H9 (cell line): ENCODE measurements at regions not wholly inside any gene's neighbourhood (a gene's known extent, or its start where the extent isn't known, plus 50 kb on each side); places are given as distances from the start of the nearest gene placed in this dataset.
"Not testable (repeated sequence)": the region's sequence is repeated elsewhere in the genome, so short reads cannot be mapped to it uniquely, and the experiment has no call there.

Source experiments
- DNase-seq: peaks from one replicate; pipeline ENCODE4 v3.0.0-alpha.2; 2017
- H2AFZ ChIP-seq: one replicate; pipeline ENCODE4 v1.6.1; 2013; ENCODE audit warnings: mild to moderate bottlenecking, low read length, control low read depth, moderate library complexity
- H2AK5ac ChIP-seq: 2 replicates; pipeline ENCODE4 v1.6.1; 2013; ENCODE audit warnings: low read length, control low read depth, mixed read lengths; ENCODE audit not compliant: insufficient read length
- H2BK120ac ChIP-seq: one replicate; pipeline ENCODE4 v1.6.1; 2013; ENCODE audit warnings: low read depth, mild to moderate bottlenecking, low read length, control low read depth, inconsistent platforms; ENCODE audit not compliant: poor library complexity, severe bottlenecking
- H2BK12ac ChIP-seq: 2 replicates; pipeline ENCODE4 v1.6.1; 2013; ENCODE audit warnings: low read length, control low read depth, mixed read lengths, low read depth; ENCODE audit not compliant: insufficient read length
- H2BK15ac ChIP-seq: 2 replicates; pipeline ENCODE4 v1.6.1; 2013; ENCODE audit warnings: low read depth, low read length, control low read depth
- H2BK20ac ChIP-seq: one replicate; pipeline ENCODE4 v1.6.1; 2013; ENCODE audit warnings: low read depth, mild to moderate bottlenecking, low read length, control low read depth, inconsistent platforms; ENCODE audit not compliant: poor library complexity, severe bottlenecking
- H2BK5ac ChIP-seq: 2 replicates; pipeline ENCODE4 v1.6.1; 2013; ENCODE audit warnings: low read length, control low read depth, mixed read lengths; ENCODE audit not compliant: insufficient read length
- H3K14ac ChIP-seq: 2 replicates; pipeline ENCODE4 v1.6.1; 2013; ENCODE audit warnings: low read length, control low read depth; ENCODE audit not compliant: insufficient read depth
- H3K18ac ChIP-seq: 2 replicates; pipeline ENCODE4 v1.6.1; 2013; ENCODE audit warnings: low read depth, mild to moderate bottlenecking, mixed read lengths, low read length, control low read depth; ENCODE audit not compliant: insufficient read length
- H3K23ac ChIP-seq: 2 replicates; pipeline ENCODE4 v1.6.1; 2013; ENCODE audit warnings: low read length, control low read depth, mixed read lengths, low read depth; ENCODE audit not compliant: insufficient read length
- H3K23me2 ChIP-seq: 2 replicates; pipeline ENCODE4 v1.6.1; 2013; ENCODE audit warnings: low read depth, mild to moderate bottlenecking, mixed read lengths, low read length, control low read depth; ENCODE audit not compliant: insufficient read length, poor library complexity, severe bottlenecking
- H3K27ac ChIP-seq: 2 replicates; pipeline ENCODE4 v1.5.1; 2013; ENCODE audit warnings: low read length, control low read depth, mixed read lengths, low read depth; ENCODE audit not compliant: insufficient read length
- H3K27me3 ChIP-seq: 2 replicates; pipeline ENCODE4 v1.6.1; 2013; ENCODE audit warnings: low read length, control low read depth, inconsistent platforms; ENCODE audit not compliant: insufficient read depth
- H3K4ac ChIP-seq: 2 replicates; pipeline ENCODE4 v1.6.1; 2013; ENCODE audit warnings: low read depth, mild to moderate bottlenecking, control low read depth, inconsistent platforms, low read length, moderate library complexity
- H3K4me1 ChIP-seq: 2 replicates; pipeline ENCODE4 v1.6.1; 2013; ENCODE audit warnings: low read length, control low read depth, inconsistent platforms; ENCODE audit not compliant: insufficient read depth
- H3K4me2 ChIP-seq: 2 replicates; pipeline ENCODE4 v1.6.1; 2013; ENCODE audit warnings: low read length, control low read depth, mixed read lengths; ENCODE audit not compliant: insufficient read length, insufficient read depth
- H3K56ac ChIP-seq: 2 replicates; pipeline ENCODE4 v1.6.1; 2013; ENCODE audit warnings: low read depth, mild to moderate bottlenecking, mixed read lengths, low read length, control low read depth; ENCODE audit not compliant: insufficient read length
- H3K79me1 ChIP-seq: 2 replicates; pipeline ENCODE4 v1.6.1; 2013; ENCODE audit warnings: low read depth, mild to moderate bottlenecking, moderate library complexity, low read length, control low read depth, inconsistent platforms; ENCODE audit not compliant: insufficient read depth, poor library complexity, severe bottlenecking
- H3K79me2 ChIP-seq: 2 replicates; pipeline ENCODE4 v1.6.1; 2013; ENCODE audit warnings: low read length, control low read depth, inconsistent platforms; ENCODE audit not compliant: insufficient read depth
- H3K9ac ChIP-seq: 2 replicates; pipeline ENCODE4 v1.6.1; 2013; ENCODE audit warnings: low read length, control low read depth, mixed read lengths; ENCODE audit not compliant: insufficient read length; ENCODE audit errors: extremely low read depth
- H3K9me3 ChIP-seq: one replicate; pipeline ENCODE4 v1.6.1; 2013; ENCODE audit warnings: low read depth, low read length, inconsistent platforms; ENCODE audit not compliant: control insufficient read depth
- H3T11ph ChIP-seq: one replicate; pipeline ENCODE4 v1.6.1; 2013; ENCODE audit warnings: mild to moderate bottlenecking, low read length, control low read depth, inconsistent platforms
- H4K20me1 ChIP-seq: one replicate; pipeline ENCODE4 v1.6.1; 2013; ENCODE audit not compliant: control insufficient read depth, insufficient read length, insufficient read depth
- H4K5ac ChIP-seq: 2 replicates; pipeline ENCODE4 v1.6.1; 2013; ENCODE audit warnings: low read depth, mild to moderate bottlenecking, mixed read lengths, low read length, control low read depth; ENCODE audit not compliant: insufficient read length
- H4K8ac ChIP-seq: replicated peaks from 2 replicates; pipeline ENCODE4 v1.6.1; 2013; ENCODE audit warnings: low read length, control low read depth, mixed read lengths, low read depth; ENCODE audit not compliant: insufficient read length
- H4K91ac ChIP-seq: 2 replicates; pipeline ENCODE4 v1.6.1; 2013; ENCODE audit warnings: low read depth, mild to moderate bottlenecking, moderate library complexity, mixed read lengths, low read length, control low read depth; ENCODE audit not compliant: insufficient read length
- H3K27ac Mint-ChIP-seq, 3 experiments: 2 replicates in 2 of 3; 3 replicates in 1 of 3; pipeline ENCODE4 v1.8.0; 2020 to 2021; ENCODE audit warnings: mixed read lengths in 3 of 3, mild to moderate bottlenecking in 1 of 3, moderate library complexity in 1 of 3
- H3K27me3 Mint-ChIP-seq: 2 replicates; pipeline ENCODE4 v1.8.0; 2021; ENCODE audit warnings: low read depth, mild to moderate bottlenecking, moderate library complexity, mixed read lengths
- H3K36me3 Mint-ChIP-seq, 3 experiments: 2 replicates in 2 of 3; 3 replicates in 1 of 3; pipeline ENCODE4 v1.8.0; 2020 to 2021; ENCODE audit warnings: low read depth in 3 of 3, mixed read lengths in 3 of 3; ENCODE audit not compliant: insufficient read depth in 1 of 3
- H3K4me1 Mint-ChIP-seq, 2 experiments: 2 replicates each; pipeline ENCODE4 v1.8.0; 2020; ENCODE audit warnings: mixed read lengths in 2 of 2
- H3K4me3 Mint-ChIP-seq, 2 experiments: 2 replicates in 1 of 2; 3 replicates in 1 of 2; pipeline ENCODE4 v1.8.0; 2020 to 2021; ENCODE audit warnings: mild to moderate bottlenecking in 2 of 2, mixed read lengths in 2 of 2, moderate library complexity in 1 of 2
- H3K9me3 Mint-ChIP-seq, 2 experiments: 2 replicates in 1 of 2; 3 replicates in 1 of 2; pipeline ENCODE4 v1.8.0; 2020; ENCODE audit warnings: mild to moderate bottlenecking in 2 of 2, mixed read lengths in 2 of 2, moderate library complexity in 1 of 2
- WGBS: extraction: QIAGEN DNeasy Blood & Tissue Kit; methylation state at CpG from one replicate; pipeline ENCODE4 v1.1.7; 2013; ENCODE audit warnings: missing lambda C conversion rate, low lambda C conversion rate, mixed read lengths; ENCODE audit not compliant: insufficient read length; ENCODE audit errors: extremely low coverage; 5-methylcytosine and 5-hydroxymethylcytosine counted together
- TF ChIP-seq, protein P1 (sequence below): fragments of 200-600 bp; sonication (generic); conservative IDR thresholded peaks from 3 replicates; pipeline ENCODE4 v1.8.0; 2021; ENCODE audit warnings: antibody characterized with exemption, mild to moderate bottlenecking

DNA sequence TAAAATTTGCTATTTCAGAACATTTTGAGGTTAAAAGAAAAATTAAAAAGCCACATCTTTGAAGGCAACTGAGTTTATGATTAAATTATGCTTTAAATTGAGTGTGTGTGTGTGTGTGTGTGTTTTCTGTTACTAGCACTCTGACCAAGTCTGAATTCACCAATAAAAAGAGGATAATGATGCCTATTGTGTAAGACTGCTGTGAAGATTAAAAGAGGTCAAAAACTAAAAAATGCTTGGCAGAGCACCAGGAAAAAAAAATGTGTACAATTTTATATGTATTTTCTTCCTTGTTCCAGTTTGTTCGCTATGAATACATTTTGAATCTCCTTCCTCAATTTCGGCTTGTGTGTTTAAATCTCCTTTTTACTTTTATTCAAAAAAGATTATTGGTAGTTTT, 316.6 kb upstream of the MAGI2 start:
- H4K5ac ChIP-seq, result no peak overlapping the region
- no peak overlapping the region for H3K14ac ChIP-seq
- H3K27me3 ChIP-seq, result no peaks in the 10 kb centered on the region
- H3K23ac ChIP-seq, result no peak overlapping the region
- H2BK20ac ChIP-seq, result no peak overlapping the region
- H4K8ac ChIP-seq, result no peak overlapping the region
- no peak overlapping the region for H3K9ac ChIP-seq
- H3K18ac ChIP-seq, result no peak overlapping the region
- Mint-ChIP-seq H3K4me3 (no peak overlapping the region), H3K4me1 (peaks cover 0 to 5% of the 10 kb centered on the region in 2 experiments; a peak in 1 of 4 replicates), H3K9me3 (peaks cover 0 to 3% of the 10 kb centered on the region in 2 experiments; a peak in 1 of 5 replicates), H3K36me3 (no peaks in the 10 kb centered on the region; a peak in 1 of 7 replicates), H3K27me3 (no peaks in the 10 kb centered on the region), H3K27ac (no peak overlapping the region)
- H2BK120ac ChIP-seq, result no peak overlapping the region
- H3K9me3 ChIP-seq, result no peaks in the 10 kb centered on the region
- no peak overlapping the region for H3T11ph ChIP-seq
- no peak overlapping the region for H2BK15ac ChIP-seq
- no peak overlapping the region for H3K4ac ChIP-seq
- no peak overlapping the region for H2BK5ac ChIP-seq
- no peak overlapping the region for H2AFZ ChIP-seq
- H3K56ac ChIP-seq, result no peak overlapping the region
- TF ChIP-seq, protein P1, sequence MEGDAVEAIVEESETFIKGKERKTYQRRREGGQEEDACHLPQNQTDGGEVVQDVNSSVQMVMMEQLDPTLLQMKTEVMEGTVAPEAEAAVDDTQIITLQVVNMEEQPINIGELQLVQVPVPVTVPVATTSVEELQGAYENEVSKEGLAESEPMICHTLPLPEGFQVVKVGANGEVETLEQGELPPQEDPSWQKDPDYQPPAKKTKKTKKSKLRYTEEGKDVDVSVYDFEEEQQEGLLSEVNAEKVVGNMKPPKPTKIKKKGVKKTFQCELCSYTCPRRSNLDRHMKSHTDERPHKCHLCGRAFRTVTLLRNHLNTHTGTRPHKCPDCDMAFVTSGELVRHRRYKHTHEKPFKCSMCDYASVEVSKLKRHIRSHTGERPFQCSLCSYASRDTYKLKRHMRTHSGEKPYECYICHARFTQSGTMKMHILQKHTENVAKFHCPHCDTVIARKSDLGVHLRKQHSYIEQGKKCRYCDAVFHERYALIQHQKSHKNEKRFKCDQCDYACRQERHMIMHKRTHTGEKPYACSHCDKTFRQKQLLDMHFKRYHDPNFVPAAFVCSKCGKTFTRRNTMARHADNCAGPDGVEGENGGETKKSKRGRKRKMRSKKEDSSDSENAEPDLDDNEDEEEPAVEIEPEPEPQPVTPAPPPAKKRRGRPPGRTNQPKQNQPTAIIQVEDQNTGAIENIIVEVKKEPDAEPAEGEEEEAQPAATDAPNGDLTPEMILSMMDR, result no peak
- no peak overlapping the region for H3K27ac ChIP-seq
- H3K4me1 ChIP-seq, result no peaks in the 10 kb centered on the region
- no peaks in the 10 kb centered on the region for H3K23me2 ChIP-seq
- no peaks in the 10 kb centered on the region for H3K79me1 ChIP-seq
- no peak overlapping the region for H3K4me2 ChIP-seq
- no peak for DNase-seq
- no peak overlapping the region for H2BK12ac ChIP-seq
- no peaks in the 10 kb centered on the region for H4K20me1 ChIP-seq
- no CpG with 5 or more reads among the region's 2 CpGs for WGBS
- no peak overlapping the region for H4K91ac ChIP-seq
- no peak overlapping the region for H2AK5ac ChIP-seq
- H3K79me2 ChIP-seq, result no peaks in the 10 kb centered on the region

DNA sequence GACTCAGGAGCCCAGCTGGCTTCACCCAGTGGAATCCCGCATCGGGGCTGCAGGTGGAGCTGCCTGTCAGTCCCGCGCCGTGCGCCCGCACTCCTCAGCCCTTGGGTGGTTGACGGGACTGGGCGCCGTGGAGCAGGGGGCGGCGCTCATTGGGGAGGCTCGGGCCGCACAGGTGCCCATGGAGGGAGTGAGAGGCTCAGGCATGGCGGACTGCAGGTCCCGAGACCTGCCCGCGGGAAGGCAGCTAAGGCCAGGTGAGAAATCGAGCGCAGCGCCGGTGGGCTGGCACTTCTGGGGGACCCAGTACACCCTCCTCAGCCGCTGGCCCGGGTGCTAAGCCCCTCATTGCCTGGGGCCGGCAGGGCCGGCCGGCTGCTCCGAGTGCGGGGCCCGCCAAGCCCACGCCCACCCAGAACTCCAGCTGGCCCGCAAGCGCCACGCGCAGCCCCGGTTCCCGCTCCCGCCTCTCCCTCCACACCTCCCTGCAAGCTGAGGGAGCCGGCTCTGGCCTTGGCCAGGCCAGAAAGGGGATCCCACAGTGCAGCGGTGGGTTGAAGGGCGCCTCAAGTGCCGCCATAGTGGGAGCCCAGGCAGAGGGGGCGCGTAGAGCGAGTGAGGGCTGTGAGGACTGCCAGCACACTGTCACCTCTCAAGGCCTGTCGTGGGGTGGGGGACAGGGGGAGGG, 314.6 kb upstream of the MAGI2 start:
- not testable (repeated sequence) for H4K20me1 ChIP-seq, H3K9ac ChIP-seq, H3K4me1 Mint-ChIP-seq, H3K4me3 Mint-ChIP-seq, H3K9me3 Mint-ChIP-seq, H3K27ac ChIP-seq, H3K27me3 ChIP-seq, H3K4ac ChIP-seq, H3K27ac Mint-ChIP-seq, H4K5ac ChIP-seq, H2BK120ac ChIP-seq, H3K9me3 ChIP-seq, H3K18ac ChIP-seq, H3T11ph ChIP-seq, H3K36me3 Mint-ChIP-seq, H3K4me2 ChIP-seq, H2AK5ac ChIP-seq, H3K56ac ChIP-seq, H3K4me1 ChIP-seq, H3K23ac ChIP-seq, H3K79me2 ChIP-seq, H2BK15ac ChIP-seq, H3K27me3 Mint-ChIP-seq, H3K14ac ChIP-seq, H2AFZ ChIP-seq, H3K79me1 ChIP-seq, DNase-seq, H2BK12ac ChIP-seq, H4K91ac ChIP-seq, H2BK5ac ChIP-seq, H3K23me2 ChIP-seq, H2BK20ac ChIP-seq, H4K8ac ChIP-seq
- no CpG with 5 or more reads among the region's 46 CpGs for WGBS
